Common myeloid progenitor, CD34-positive (primary cell): ENCODE measurements at regions not wholly inside any gene's neighbourhood (a gene's known extent, or its start where the extent isn't known, plus 50 kb on each side); places are given as distances from the start of the nearest gene placed in this dataset.
A peak's percentile ranks its signal among the peaks of the same experiment; 100 is the strongest.

ENCODE experiments used
- CTCF ChIA-PET: fragments of 350-600 bp; sonication (Branson Sonifier 250); formaldehyde crosslinking; loops from one replicate; lab custom pipeline; 2021; ENCODE audit warnings: antibody characterized with exemption; lab: Charles Lee
- POLR2A ChIA-PET: fragments of 350-600 bp; sonication (Branson Sonifier 250); formaldehyde crosslinking; loops from one replicate; lab custom pipeline; 2021; ENCODE audit warnings: antibody characterized with exemption; lab: Charles Lee
- DNase-seq, 3 donors: peaks; one replicate each; pipeline versions ENCODE4 v3.0.0 to v3.0.0-alpha.2; 2013
- H3K27ac ChIP-seq, 2 experiments: 1 replicate in 1 of 2; 2 replicates in 1 of 2; pipeline ENCODE4 v1.7.0; 2013; ENCODE audit warnings: inconsistent platforms in 2 of 2, low read length in 2 of 2, mild to moderate bottlenecking in 2 of 2, low read depth in 1 of 2, moderate library complexity in 1 of 2; ENCODE audit not compliant: severe bottlenecking in 2 of 2, insufficient read depth in 1 of 2, poor library complexity in 1 of 2
- H3K27me3 ChIP-seq, 5 experiments: replicated peaks in 2 of 5; 1 replicate in 3 of 5; 2 replicates in 2 of 5; pipeline versions ENCODE4 v1.6.1 to v1.7.0; 2013; ENCODE audit warnings: low read length in 4 of 5, mild to moderate bottlenecking in 2 of 5, moderate library complexity in 2 of 5, inconsistent platforms in 1 of 5; ENCODE audit not compliant: insufficient read depth in 5 of 5, control insufficient read depth in 4 of 5
- H3K36me3 ChIP-seq, 4 experiments: 1 replicate in 2 of 4; 2 replicates in 2 of 4; pipeline versions ENCODE4 v1.6.1 to v1.7.0; 2013; ENCODE audit warnings: low read length in 3 of 4, control low read depth in 1 of 4, mild to moderate bottlenecking in 1 of 4; ENCODE audit not compliant: control insufficient read depth in 4 of 4, insufficient read depth in 4 of 4
- H3K4me1 ChIP-seq, 4 experiments: 1 replicate in 3 of 4; 2 replicates in 1 of 4; pipeline versions ENCODE4 v1.6.1 to v1.7.1; 2013; ENCODE audit warnings: low read length in 3 of 4, mild to moderate bottlenecking in 3 of 4, control low read depth in 1 of 4, inconsistent platforms in 1 of 4, moderate library complexity in 1 of 4; ENCODE audit not compliant: control insufficient read depth in 4 of 4, insufficient read depth in 4 of 4; ENCODE audit errors: control extremely low read depth in 1 of 4
- H3K4me3 ChIP-seq, 7 experiments: 1 replicate in 4 of 7; 2 replicates in 3 of 7; pipeline versions ENCODE4 v1.5.1 to v1.7.0; 2013; ENCODE audit warnings: mild to moderate bottlenecking in 7 of 7, low read length in 6 of 7, moderate library complexity in 6 of 7, inconsistent platforms in 2 of 7, low read depth in 2 of 7, control low read depth in 1 of 7; ENCODE audit not compliant: insufficient read depth in 4 of 7, control insufficient read depth in 1 of 7; ENCODE audit errors: extremely low read depth in 1 of 7
- H3K9me3 ChIP-seq, 5 experiments: 1 replicate in 4 of 5; 2 replicates in 1 of 5; pipeline versions ENCODE4 v1.6.1 to v1.7.1; 2013; ENCODE audit warnings: low read length in 4 of 5, mild to moderate bottlenecking in 2 of 5, inconsistent platforms in 1 of 5, low read depth in 1 of 5, moderate library complexity in 1 of 5; ENCODE audit not compliant: control insufficient read depth in 4 of 5, insufficient read depth in 2 of 5; ENCODE audit errors: control extremely low read depth in 1 of 5
- WGBS: methylation state at CpG from one replicate; pipeline ENCODE4 v1.1.5; 2013; ENCODE audit not compliant: insufficient coverage; 5-methylcytosine and 5-hydroxymethylcytosine counted together

DNA sequence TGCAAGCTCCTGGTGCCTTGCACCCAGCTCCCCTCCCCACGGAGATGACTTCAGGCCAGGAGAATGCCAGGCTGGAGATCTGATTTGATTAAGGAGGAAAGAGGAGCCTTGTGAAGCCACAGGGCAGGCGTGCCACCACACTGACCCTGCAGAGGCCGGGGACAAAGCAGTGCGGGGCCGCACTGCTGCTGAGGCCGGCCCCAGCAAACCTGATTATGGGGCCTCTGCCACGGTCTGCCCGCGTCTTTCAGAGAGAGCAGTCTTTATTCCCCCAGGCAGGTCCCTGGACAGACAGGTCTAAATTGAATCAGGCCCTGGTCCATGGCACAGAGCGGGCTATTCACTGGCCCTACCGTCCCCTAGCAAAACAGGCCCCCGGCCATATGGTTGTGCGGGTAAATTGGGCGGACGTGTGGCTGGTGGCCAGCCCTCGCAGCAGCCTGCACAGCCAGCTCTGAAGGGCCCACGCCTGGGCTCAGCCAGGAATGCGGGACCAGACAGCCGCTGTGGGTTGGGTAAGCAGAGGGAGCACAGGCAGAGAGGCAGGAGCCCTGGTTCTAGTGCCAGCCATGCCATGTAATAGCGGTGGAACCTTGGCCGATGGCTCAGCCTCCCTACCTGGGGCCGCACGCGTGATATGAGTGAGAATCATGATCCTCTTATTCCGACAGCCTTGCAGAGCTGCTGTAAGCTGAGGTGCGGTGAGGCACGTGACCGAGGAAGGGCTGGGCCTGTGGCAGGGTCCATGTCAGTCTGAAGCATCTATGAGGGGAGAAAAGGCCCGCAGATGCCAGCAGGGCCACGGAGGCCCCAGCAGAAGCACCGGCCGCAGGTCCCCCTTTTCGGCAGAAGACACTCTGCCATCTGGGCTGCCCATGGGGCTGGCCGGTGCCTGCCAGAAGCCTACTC lies 97.3 kb upstream of the MYCN start:
- H3K4me1 ChIP-seq = peaks cover 0 to 8% (median 3%) of the 10 kb centered on the region in 4 experiments
- no peaks in the 10 kb centered on the region for H3K36me3 ChIP-seq
- H3K27me3 ChIP-seq = no peaks in the 10 kb centered on the region
- H3K27ac ChIP-seq = no peak overlapping the region
- ChIA-PET POLR2A (no interaction called here), CTCF (no interaction called here)
- no peak overlapping the region for H3K4me3 ChIP-seq
- DNase-seq = no peak
- H3K9me3 ChIP-seq = no peaks in the 10 kb centered on the region
- WGBS = 95% methylated on average over 30 of the region's 34 CpGs

GRCh38 chr2:15844211-15844801 lies 96.0 kb upstream of the MYCN start:
- 41% methylated on average over 11 of the region's 11 CpGs for WGBS
- Histone ChIP-seq H3K27ac (no peak overlapping the region), H3K9me3 (peaks cover 0 to 3% (median 0%) of the 10 kb centered on the region in 5 experiments), H3K27me3 (no peaks in the 10 kb centered on the region), H3K36me3 (no peaks in the 10 kb centered on the region), H3K4me1 (peaks cover 0 to 8% (median 3%) of the 10 kb centered on the region in 4 experiments), H3K4me3 (no peak overlapping the region)
- peak; percentile 10 to 75 (median 51) for DNase-seq
- CTCF ChIA-PET = no interaction called here
- POLR2A ChIA-PET = no interaction called here

DNA sequence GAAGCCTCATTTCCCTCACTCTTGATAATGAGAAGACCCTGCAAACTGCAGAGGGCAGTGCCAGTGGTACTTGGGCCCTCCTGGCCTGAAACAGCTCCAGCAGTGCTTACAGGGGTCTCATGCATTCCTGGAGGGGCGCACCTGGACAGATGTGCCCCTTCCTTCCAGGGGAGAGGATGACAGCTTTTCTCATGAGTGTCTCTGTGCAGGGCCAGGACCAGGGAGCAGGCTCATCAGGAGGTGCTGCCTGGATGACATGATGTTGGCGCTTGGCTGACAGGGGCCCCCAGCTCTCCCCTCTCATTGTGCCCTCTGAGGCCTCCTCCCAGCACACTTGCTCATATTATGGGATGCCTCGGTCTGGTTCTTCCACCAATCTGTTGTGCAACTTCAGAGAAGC lies 95.1 kb upstream of the MYCN start:
- H3K4me1 ChIP-seq = peaks cover 0 to 8% (median 3%) of the 10 kb centered on the region in 4 experiments
- H3K27ac ChIP-seq = no peak overlapping the region
- CTCF ChIA-PET = no interaction called here
- DNase-seq = no peak
- no peak overlapping the region for H3K4me3 ChIP-seq
- H3K36me3 ChIP-seq = no peaks in the 10 kb centered on the region
- 100% methylated on average over 1 of the region's 3 CpGs for whole genome bisulfite sequencing
- no peaks in the 10 kb centered on the region for H3K27me3 ChIP-seq
- H3K9me3 ChIP-seq = peaks cover 0 to 7% (median 4%) of the 10 kb centered on the region in 5 experiments
- POLR2A ChIA-PET = no interaction called here

DNA sequence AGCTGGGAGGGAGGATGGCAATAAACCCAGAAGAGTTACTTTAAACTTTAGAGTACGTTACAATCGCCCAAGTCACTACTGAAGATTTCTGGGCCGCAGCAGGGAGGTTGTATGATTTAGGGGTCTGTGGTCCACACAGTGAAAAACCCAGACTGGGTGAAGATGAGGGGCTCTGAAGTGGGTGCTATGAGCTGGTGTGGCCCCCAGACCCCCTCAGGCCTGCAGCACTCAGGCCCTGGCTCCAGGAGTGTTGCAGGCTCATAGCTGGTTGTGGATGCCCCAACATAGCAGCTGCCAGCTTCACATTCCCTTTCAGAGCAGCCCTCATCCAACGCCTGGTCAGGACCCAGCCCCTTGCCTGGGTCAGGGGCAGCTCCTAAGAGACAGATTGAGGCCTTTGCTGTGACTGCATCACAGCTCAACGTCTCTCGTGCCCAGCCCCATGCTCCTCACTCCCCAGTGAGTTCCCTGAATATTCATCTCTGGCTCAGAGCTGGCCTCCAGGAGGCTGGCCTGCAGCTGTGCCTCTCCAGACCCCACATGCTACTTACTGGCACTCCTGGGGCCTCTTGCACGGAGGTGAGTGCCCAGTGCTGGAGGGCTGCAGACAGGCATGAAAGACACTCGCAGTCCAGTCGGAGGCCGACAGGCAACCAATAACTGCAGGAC lies 94.5 kb upstream of the MYCN start:
- H3K4me3 ChIP-seq = no peak overlapping the region
- H3K27ac ChIP-seq = no peak overlapping the region
- H3K36me3 ChIP-seq = no peaks in the 10 kb centered on the region
- peaks cover 0 to 8% (median 3%) of the 10 kb centered on the region in 4 experiments for H3K4me1 ChIP-seq
- 94% methylated on average over 10 of the region's 10 CpGs for whole genome bisulfite sequencing
- no peaks in the 10 kb centered on the region for H3K27me3 ChIP-seq
- peaks cover 0 to 7% (median 4%) of the 10 kb centered on the region in 5 experiments for H3K9me3 ChIP-seq
- no peak for DNase-seq
- ChIA-PET POLR2A (no interaction called here), CTCF (no interaction called here)

- CTCF ChIA-PET = no interaction called here
Measured at GRCh38 chr2:15846626-15847025, 93.7 kb upstream of the MYCN start.

GRCh38 chr2:15850534-15850933 lies 89.8 kb upstream of the MYCN start:
- no peak overlapping the region for H3K27ac ChIP-seq
- no peaks in the 10 kb centered on the region for H3K4me1 ChIP-seq
- POLR2A ChIA-PET = no interaction called here
- no peaks in the 10 kb centered on the region for H3K27me3 ChIP-seq
- H3K4me3 ChIP-seq = no peak overlapping the region
- H3K9me3 ChIP-seq = peaks cover 0 to 7% (median 4%) of the 10 kb centered on the region in 5 experiments
- no peak for DNase-seq
- WGBS = no CpG with 5 or more reads among the region's 1 CpG
- no peaks in the 10 kb centered on the region for H3K36me3 ChIP-seq
- CTCF ChIA-PET = no interaction called here

More at GRCh38 chr2:15846626-15847025, 93.7 kb upstream of the MYCN start:
- Histone ChIP-seq H3K9me3 (peaks cover 0 to 7% (median 4%) of the 10 kb centered on the region in 5 experiments), H3K27me3 (no peaks in the 10 kb centered on the region), H3K4me1 (peaks cover 0 to 8% (median 3%) of the 10 kb centered on the region in 4 experiments), H3K27ac (no peak overlapping the region), H3K4me3 (no peak overlapping the region), H3K36me3 (no peaks in the 10 kb centered on the region)
- DNase-seq = no peak
- POLR2A ChIA-PET = no interaction called here
- 97% methylated on average over 8 of the region's 8 CpGs for WGBS
